GM12874 (cell line): ENCODE measurements at regions not wholly inside any gene's neighbourhood (a gene's known extent, or its start where the extent isn't known, plus 50 kb on each side); places are given as distances from the start of the nearest gene placed in this dataset.

Source experiments
- TF ChIP-seq, protein P1 (sequence below): IDR thresholded peaks from 2 replicates; pipeline ENCODE4 v1.5.1; 2011; ENCODE audit warnings: low read depth, mild to moderate bottlenecking, control low read depth, low read length, moderate library complexity; ENCODE audit not compliant: insufficient read depth

GRCh38 chr2:185955050-185955449 is 216.4 kb downstream of the FSIP2 start:
- TF ChIP-seq, protein P1, sequence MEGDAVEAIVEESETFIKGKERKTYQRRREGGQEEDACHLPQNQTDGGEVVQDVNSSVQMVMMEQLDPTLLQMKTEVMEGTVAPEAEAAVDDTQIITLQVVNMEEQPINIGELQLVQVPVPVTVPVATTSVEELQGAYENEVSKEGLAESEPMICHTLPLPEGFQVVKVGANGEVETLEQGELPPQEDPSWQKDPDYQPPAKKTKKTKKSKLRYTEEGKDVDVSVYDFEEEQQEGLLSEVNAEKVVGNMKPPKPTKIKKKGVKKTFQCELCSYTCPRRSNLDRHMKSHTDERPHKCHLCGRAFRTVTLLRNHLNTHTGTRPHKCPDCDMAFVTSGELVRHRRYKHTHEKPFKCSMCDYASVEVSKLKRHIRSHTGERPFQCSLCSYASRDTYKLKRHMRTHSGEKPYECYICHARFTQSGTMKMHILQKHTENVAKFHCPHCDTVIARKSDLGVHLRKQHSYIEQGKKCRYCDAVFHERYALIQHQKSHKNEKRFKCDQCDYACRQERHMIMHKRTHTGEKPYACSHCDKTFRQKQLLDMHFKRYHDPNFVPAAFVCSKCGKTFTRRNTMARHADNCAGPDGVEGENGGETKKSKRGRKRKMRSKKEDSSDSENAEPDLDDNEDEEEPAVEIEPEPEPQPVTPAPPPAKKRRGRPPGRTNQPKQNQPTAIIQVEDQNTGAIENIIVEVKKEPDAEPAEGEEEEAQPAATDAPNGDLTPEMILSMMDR, result no peak

DNA sequence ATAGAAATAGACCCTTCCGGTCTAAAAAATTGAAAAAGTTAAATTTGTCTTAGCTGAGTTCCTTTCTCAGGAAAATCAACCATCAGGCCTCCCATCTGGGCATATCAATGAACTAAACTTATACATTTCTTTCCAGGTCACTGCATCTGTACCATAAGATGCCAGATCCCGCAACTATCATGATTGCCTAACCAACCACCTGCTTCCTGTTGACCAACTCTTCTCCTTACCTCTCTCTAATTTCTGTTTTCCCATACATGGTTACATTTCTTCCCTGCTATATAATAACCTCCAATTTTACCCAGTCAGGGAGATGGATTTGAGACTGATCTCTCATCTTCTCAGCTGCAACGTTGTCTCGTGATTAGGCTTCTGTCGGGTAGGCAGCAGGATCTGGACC is 228.7 kb downstream of the FSIP2 start:
- TF ChIP-seq, protein P1, result no peak

DNA sequence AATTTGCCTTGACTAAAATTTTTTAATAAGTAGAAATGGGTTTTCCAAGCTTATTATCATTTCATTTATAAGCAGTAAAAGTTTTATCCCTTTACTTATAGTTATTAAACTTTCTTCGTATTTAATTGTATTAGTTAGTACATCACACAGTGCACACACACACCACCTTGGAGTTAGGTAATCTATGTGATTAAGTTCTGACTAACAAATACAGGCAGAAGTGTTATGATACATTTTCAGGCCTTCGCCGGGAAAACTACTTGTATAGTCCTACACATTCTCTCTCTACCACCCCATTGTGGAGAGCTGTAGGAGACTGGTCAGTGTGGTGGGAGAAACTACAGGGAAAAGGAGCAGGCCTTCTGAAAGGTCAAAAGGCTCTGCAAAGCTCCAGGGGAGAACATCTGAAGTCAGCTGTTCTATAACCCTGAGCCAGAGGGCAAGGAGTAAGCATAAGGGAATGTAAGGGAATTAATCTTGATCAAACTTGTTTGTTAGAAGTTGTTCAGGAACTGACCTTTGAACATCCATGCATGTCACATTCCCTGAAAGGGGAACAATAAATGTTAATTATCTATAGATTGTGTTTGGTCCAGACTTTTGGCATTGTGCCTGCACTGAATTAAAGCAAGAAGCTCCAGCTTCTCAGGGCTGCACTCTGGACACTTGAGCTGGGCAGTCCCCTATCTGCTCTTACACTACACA is 231.7 kb downstream of the FSIP2 start:
- TF ChIP-seq, protein P1, result no peak

- TF ChIP-seq, protein P1, result no peak
These were observed 240.2 kb downstream of the FSIP2 start for GRCh38 chr2:185978634-185979407.

DNA sequence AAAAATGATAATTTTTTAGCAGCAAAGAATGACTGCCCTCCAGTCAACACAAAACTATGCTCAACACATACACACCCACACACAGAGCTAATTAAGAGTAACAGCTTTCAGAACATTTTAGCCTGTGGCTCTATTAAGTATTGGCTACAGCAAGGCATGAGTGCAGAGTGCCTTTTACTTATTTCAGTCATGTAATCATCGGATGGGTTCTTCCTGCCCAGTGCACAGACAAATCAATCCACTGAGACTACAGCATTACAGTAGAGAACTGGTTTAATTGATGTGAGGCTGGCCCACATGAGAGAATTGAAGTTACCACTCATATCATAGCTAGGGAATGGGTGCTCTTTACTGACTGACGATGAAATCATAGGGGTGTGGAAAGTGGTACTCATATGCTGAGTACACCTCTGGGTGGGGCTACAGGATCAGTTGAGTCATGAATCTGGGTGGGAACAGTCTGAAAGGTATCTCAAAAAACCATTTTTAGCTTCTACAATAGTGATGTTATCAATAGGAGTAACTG is 241.0 kb downstream of the FSIP2 start:
- TF ChIP-seq, protein P1, result no peak

DNA sequence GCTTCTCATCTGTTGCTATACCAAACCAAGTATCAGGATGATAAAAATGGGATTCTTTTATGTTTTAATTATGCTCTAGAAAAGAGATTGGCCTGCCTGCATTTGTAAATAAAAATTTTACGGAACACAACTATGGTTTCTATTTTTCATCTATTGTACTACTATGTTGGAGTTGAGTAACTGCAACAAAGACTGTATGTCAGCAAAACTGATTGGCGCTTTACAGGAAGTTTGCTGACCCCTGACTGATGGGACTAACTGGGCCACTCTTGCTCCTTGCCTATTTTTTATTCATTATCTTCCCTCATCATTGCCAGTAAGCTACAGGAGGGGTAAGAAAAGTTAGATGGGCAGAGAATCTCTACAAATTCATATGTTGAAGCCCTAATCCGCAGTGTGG is 242.3 kb downstream of the FSIP2 start:
- TF ChIP-seq, protein P1, result no peak

GRCh38 chr2:185984670-185985069 is 246.1 kb downstream of the FSIP2 start:
- TF ChIP-seq, protein P1, result no peak
